DOHH2 (cell line): ENCODE measurements at regions not wholly inside any gene's neighbourhood (a gene's known extent, or its start where the extent isn't known, plus 50 kb on each side); places are given as distances from the start of the nearest gene placed in this dataset.

ENCODE experiments used
- EZH2phosphoT487 ChIP-seq: fragments of 200-600 bp; sonication (generic); IDR thresholded peaks from 2 replicates; pipeline ENCODE4 v1.6.1; 2017; ENCODE audit warnings: borderline replicate concordance, mild to moderate bottlenecking, antibody characterized with exemption, low read length, moderate library complexity, mixed read lengths
- TF ChIP-seq, protein P1 (sequence below): fragments of 200-600 bp; sonication (generic); IDR thresholded peaks from one replicate; pipeline ENCODE4 v1.5.1; 2014; ENCODE audit warnings: antibody characterized with exemption, mild to moderate bottlenecking, low read depth, low read length; ENCODE audit not compliant: poor library complexity, severe bottlenecking

DNA sequence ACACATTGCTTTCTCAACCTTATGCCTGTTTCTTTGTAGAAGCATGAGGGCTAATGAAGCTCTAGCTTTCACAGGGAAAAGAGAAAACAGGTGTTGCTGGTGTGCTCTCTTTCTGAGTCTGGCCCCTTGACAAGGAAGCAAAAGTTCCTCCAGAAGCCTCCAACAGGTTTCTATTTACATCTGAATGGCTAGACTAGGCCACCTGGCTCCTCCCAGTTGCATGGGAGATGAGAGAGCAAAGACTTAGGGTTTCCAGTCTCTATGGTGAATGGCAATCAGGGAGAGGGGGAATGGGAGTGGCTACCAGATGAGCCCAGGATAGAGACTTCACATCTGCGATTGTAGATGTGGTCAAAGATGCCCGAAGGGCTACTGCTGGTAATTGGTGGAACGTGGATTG is 138.1 kb upstream of the PLXNC1 start:
- TF ChIP-seq, protein P1, sequence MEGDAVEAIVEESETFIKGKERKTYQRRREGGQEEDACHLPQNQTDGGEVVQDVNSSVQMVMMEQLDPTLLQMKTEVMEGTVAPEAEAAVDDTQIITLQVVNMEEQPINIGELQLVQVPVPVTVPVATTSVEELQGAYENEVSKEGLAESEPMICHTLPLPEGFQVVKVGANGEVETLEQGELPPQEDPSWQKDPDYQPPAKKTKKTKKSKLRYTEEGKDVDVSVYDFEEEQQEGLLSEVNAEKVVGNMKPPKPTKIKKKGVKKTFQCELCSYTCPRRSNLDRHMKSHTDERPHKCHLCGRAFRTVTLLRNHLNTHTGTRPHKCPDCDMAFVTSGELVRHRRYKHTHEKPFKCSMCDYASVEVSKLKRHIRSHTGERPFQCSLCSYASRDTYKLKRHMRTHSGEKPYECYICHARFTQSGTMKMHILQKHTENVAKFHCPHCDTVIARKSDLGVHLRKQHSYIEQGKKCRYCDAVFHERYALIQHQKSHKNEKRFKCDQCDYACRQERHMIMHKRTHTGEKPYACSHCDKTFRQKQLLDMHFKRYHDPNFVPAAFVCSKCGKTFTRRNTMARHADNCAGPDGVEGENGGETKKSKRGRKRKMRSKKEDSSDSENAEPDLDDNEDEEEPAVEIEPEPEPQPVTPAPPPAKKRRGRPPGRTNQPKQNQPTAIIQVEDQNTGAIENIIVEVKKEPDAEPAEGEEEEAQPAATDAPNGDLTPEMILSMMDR = no peak
- TF ChIP-seq EZH2phosphoT487 = no peak
